Sigmoid colon (tissue), 3 donors: ENCODE measurements at regions not wholly inside any gene's neighbourhood (a gene's known extent, or its start where the extent isn't known, plus 50 kb on each side); places are given as distances from the start of the nearest gene placed in this dataset.

Experiments
- CTCF ChIP-seq, 4 experiments: fragments of 450-650 bp in 3 of 4; fragments of 200-600 bp in 1 of 4; IDR thresholded peaks; one replicate each; pipeline ENCODE4 v1.5.1; 2016 to 2019; ENCODE audit warnings: antibody characterized with exemption in 4 of 4, mild to moderate bottlenecking in 3 of 4, moderate library complexity in 2 of 4
- POLR2A ChIP-seq, 2 donors: fragments of 450-650 bp; IDR thresholded peaks; one replicate each; pipeline ENCODE4 v1.6.1; 2016; ENCODE audit warnings: antibody characterized with exemption in 2 of 2, mild to moderate bottlenecking in 2 of 2, moderate library complexity in 2 of 2

GRCh38 chr5:162948677-162949076 is 488.7 kb upstream of the CCNG1 start:
- TF ChIP-seq CTCF (IDR thresholded peaks at IDR 0.05) = no peak
- TF ChIP-seq POLR2A (IDR thresholded peaks at IDR 0.05) = no peak
